ENCODE measurements at regions not wholly inside any gene's neighbourhood (a gene's known extent, or its start where the extent isn't known, plus 50 kb on each side); places are given as distances from the start of the nearest gene placed in this dataset.

GRCh38 chr21:16538936-16539440 lies 809.2 kb downstream of the USP25 start:
- no peak for DNase-seq (ENCODE audit: low read depth)

GRCh38 chr21:16540966-16541727 lies 811.4 kb downstream of the USP25 start:
- no peak for DNase-seq (ENCODE audit: low read depth)

- no peak for DNase-seq (ENCODE audit: low read depth)
These were observed 820.3 kb downstream of the USP25 start for GRCh38 chr21:16550118-16550517.

GRCh38 chr21:16550917-16551741 lies 821.3 kb downstream of the USP25 start:
- no peak for DNase-seq (ENCODE audit: low read depth)

GRCh38 chr21:16552880-16553279 lies 823.1 kb downstream of the USP25 start:
- DNase-seq (ENCODE audit: low read depth), result no peak

- DNase-seq (ENCODE audit: low read depth), result no peak
These were observed 824.7 kb downstream of the USP25 start for GRCh38 chr21:16554503-16554902.

- no peak for DNase-seq (ENCODE audit: low read depth)
These were observed 833.3 kb downstream of the USP25 start for GRCh38 chr21:16563116-16563515.

GRCh38 chr21:16563795-16564194 lies 834.0 kb downstream of the USP25 start:
- no peak for DNase-seq (ENCODE audit: low read depth)

- DNase-seq (ENCODE audit: low read depth), result no peak
These were observed 838.5 kb downstream of the USP25 start for GRCh38 chr21:16568244-16568643.

GRCh38 chr21:16568661-16569060 lies 838.9 kb downstream of the USP25 start:
- no peak for DNase-seq (ENCODE audit: low read depth)

GRCh38 chr21:16569679-16570078 lies 839.9 kb downstream of the USP25 start:
- no peak for DNase-seq (ENCODE audit: low read depth)

GRCh38 chr21:16570171-16570570 lies 840.4 kb downstream of the USP25 start:
- DNase-seq (ENCODE audit: low read depth), result no peak

- DNase-seq (ENCODE audit: low read depth), result no peak
These were observed 841.1 kb downstream of the USP25 start for GRCh38 chr21:16570856-16571255.

GRCh38 chr21:16571594-16571993 lies 841.8 kb downstream of the USP25 start:
- no peak for DNase-seq (ENCODE audit: low read depth)

- no peak for DNase-seq (ENCODE audit: low read depth)
These were observed 842.2 kb downstream of the USP25 start for GRCh38 chr21:16572032-16572431.

- no peak for DNase-seq (ENCODE audit: low read depth)
These were observed 843.8 kb downstream of the USP25 start for GRCh38 chr21:16573578-16573977.

- no peak for DNase-seq (ENCODE audit: low read depth)
These were observed 848.2 kb downstream of the USP25 start for GRCh38 chr21:16577975-16578374.

GRCh38 chr21:16578912-16579311 lies 849.1 kb downstream of the USP25 start:
- no peak for DNase-seq (ENCODE audit: low read depth)

GRCh38 chr21:16579538-16579937 lies 849.8 kb downstream of the USP25 start:
- DNase-seq (ENCODE audit: low read depth), result no peak

GRCh38 chr21:16580661-16581060 lies 850.9 kb downstream of the USP25 start:
- DNase-seq (ENCODE audit: low read depth), result no peak

- no peak for DNase-seq (ENCODE audit: low read depth)
These were observed 853.8 kb downstream of the USP25 start for GRCh38 chr21:16583556-16583955.

GRCh38 chr21:16584756-16585155 lies 855.0 kb downstream of the USP25 start:
- no peak for DNase-seq (ENCODE audit: low read depth)

- DNase-seq (ENCODE audit: low read depth), result no peak
These were observed 856.1 kb downstream of the USP25 start for GRCh38 chr21:16585896-16586295.
